ENCODE measurements at regions not wholly inside any gene's neighbourhood (a gene's known extent, or its start where the extent isn't known, plus 50 kb on each side); places are given as distances from the start of the nearest gene placed in this dataset.

DNA sequence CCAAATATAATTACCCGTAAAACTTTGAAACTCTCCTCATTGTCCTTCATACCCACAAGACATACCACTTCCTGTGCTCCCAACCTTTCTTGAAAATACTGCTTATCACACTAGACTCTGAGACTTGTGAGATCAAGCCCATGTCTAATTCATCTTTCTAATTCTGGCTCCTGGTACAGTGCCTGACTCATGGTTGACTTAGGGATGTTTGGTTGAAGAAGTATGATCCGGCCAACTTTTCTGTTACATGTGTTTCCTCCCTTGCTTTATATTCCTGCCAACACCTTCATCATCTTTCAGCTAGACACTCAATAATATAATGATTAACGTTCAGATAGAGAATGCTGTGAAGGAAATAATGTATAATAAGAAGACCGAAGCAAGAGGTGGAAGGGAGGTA lies 58.2 kb downstream of the MEX3B start:
- no peak for DNase-seq

GRCh38 chr15:81983497-81983896 lies 62.3 kb downstream of the MEX3B start:
- no peak for DNase-seq

- DNase-seq, result no peak
Measured at GRCh38 chr15:81982808-81983207, 63.0 kb downstream of the MEX3B start.

- DNase-seq, result no peak
Measured at GRCh38 chr15:81981908-81982307, 63.9 kb downstream of the MEX3B start.

DNA sequence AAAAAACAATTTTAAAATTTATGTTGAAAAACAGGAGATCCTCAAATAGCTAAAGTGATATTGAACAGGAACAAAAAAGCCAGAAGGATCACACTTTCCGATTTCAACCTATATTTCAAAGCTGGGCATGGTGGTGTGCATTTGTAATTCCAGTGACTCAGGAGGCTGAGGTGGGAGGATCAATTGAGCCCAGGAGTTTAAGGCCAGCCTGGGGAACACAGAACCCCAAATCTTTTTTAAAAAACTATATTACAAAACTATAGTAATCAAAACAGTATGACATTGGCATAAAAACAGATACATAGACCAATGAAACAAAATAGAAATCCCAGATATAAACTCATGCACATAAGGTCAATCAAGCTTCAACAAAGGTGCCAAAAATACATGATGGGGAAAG lies 68.4 kb downstream of the MEX3B start:
- no peak for DNase-seq

DNA sequence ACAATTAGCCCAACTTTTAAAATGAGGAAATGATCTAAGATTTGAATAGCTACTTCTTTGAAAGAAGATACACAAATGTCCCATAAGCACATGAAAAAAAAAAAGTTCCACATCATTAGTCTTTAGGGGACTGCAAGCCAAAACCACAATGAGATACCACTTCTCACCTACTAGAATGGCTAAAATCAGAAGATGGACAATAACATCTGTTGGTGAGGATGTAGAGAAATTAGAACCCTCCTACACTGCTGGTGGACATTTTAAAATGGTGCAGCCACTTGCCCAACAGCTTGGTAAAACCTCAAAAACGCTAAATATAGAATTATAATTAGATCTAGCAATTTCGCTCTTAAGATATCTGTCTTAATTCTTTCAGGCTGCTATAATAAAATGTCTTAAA lies 77.1 kb downstream of the MEX3B start:
- no peak for DNase-seq

- no peak for DNase-seq
Measured at GRCh38 chr15:81966631-81967030, 79.2 kb downstream of the MEX3B start.

DNA sequence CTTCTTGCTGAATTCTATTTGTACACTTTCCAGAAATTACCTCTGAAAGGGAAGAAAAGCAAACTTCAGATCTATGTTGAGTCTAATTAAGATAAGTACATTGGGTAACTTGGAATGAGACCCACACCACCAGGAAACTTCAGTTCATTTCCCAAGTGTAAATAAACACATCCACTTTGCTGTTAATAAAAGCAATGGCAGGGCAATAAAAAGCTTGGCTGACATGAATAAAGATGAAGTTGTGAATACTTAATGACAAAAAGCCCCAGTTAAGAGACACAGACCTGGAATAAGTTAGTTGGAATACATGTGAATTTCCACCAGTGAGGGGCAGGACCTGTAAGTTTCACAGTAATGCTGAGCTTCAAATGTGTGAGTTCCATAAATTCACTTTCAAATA lies 83.3 kb downstream of the MEX3B start:
- no peak for DNase-seq

DNA sequence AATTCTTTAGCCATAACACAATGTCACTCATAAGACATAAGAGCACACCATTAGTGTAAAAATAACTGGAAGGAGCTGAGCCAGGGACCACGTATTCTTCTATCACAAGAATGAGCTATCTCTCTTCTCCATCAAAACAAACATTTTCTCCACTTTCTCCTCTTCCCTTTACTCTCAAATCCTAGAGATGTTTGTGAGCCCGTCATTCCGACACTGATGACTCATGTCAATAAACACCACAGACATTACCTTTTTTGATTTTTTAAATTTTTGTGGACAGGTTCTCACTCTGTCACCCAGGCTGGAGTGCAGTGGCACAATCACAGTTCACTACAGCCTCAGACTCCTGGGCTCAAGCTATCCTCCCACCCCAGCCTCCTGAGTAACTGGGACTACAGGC lies 86.6 kb downstream of the MEX3B start:
- DNase-seq, result no peak

DNA sequence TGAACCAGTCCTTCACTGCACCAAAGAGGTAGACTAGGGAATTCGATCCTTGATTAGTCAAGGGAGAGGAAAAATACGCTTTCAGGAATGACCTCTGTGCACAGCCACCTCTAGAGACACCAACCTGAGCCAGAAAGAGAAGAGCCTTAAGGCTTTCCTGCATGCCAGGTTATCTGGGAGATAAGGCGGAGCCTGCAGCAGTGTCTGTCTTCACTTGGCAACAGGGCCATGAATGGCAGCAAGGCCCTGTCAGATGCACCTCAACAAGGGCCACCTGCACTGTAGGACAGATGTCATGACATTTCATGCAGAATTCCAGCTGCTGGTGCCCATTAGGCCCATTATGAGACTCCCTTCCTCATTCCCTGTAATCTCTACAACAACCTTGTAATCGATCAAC lies 88.1 kb downstream of the MEX3B start:
- DNase-seq, result no peak

DNA sequence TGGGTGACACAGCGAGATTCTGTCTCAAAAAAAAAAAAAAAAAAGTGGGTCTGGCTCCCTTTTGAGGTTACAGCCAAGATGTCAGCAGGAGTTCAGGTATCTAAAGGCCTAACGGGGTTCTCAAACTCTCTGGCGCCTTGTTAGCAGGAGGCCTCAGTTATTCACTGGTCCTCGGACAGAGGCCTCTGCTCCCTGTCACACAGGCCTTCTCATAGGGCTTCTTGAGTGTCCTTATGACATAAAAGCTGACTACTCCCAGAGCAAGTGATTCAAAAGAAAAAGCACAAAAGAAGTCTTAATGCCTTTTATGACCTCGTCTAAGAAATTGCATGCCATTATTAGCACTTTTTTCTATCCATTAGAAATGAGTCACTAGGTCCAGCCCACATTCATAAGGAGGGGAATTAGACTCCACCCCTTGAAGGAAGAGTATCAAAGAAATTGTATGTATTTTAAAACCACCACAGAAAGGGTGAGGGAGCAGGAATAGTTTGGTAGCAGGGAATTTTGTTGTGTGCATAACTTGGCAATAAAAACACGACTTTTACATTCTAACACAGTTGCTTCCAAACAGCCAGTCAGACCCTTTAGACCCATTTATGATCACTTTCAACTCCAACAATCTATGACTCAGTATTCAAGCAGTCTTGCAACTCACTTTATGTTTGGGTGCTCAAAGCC lies 90.3 kb downstream of the MEX3B start:
- no peak for DNase-seq

DNA sequence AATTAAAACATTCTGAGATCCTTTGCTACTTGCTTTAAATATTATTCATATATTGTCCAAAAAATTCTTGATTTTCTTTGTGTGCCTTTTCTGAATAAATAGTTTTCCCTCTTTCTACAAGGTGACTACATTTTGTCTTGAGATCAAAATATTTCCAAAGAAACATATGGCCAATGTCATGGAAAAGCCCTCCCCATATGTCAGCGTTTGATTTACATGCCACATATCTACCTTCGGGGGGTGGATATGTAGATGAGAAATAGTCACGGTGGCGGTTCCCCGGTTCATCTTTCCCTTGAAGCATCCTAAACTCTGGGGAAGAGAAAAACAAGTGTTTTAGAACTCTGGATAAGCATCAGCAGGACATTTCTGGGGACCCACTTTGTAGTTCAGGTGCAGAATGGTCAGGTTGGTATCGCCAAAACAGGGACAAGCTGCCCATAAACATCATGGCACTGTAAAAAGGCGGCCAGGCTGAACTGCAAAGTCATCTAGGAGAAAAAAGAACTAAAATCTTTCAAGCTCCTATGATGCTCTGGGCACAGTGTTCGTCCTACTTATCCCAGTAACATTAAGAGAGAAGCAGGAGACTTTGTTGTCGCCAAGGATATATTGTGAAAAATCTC lies 91.5 kb downstream of the MEX3B start:
- DNase-seq, result no peak

GRCh38 chr15:81950841-81951414 lies 94.9 kb downstream of the MEX3B start:
- no peak for DNase-seq

- no peak for DNase-seq
Measured at GRCh38 chr15:81948751-81949150, 97.1 kb downstream of the MEX3B start.

DNA sequence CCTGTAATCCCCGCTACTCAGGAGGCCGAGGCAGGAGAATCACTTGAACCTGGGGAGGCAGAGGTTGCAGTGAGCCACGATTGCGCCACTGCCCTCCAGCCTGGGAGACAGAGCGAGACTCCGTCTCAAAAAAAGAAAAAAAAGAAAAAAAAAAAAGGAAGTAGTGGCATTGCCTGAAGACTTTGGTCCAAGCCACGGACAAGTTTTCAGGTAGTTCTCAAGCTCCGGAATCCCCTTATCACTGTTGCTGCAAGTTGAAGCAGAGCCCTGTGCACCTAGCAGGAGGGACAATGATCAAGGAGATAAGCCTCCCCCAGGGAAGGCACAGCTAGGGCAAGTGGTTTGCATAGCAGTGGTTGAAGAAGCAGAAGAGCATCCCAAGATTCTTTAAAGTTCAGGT lies 97.6 kb downstream of the MEX3B start:
- no peak for DNase-seq

DNA sequence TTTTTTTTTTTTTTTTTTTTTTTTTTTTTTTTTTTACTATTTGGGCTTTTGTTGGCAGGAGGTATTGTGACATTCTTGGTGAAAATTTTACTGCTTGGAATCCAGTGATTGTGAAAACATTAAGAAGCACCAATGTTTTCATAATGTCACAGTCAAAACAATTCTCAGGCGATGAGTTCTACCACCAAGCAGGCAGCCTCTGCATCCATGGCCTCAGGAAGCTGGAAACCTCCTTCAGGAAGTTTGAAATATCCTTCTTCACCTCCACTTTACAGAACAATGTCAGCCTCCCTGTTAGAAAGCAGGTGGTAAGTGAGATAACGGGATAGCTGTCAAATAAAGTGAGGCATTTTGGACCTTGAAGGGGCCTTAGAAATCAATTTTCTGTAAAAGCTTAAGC lies 98.3 kb downstream of the MEX3B start:
- DNase-seq, result no peak

DNA sequence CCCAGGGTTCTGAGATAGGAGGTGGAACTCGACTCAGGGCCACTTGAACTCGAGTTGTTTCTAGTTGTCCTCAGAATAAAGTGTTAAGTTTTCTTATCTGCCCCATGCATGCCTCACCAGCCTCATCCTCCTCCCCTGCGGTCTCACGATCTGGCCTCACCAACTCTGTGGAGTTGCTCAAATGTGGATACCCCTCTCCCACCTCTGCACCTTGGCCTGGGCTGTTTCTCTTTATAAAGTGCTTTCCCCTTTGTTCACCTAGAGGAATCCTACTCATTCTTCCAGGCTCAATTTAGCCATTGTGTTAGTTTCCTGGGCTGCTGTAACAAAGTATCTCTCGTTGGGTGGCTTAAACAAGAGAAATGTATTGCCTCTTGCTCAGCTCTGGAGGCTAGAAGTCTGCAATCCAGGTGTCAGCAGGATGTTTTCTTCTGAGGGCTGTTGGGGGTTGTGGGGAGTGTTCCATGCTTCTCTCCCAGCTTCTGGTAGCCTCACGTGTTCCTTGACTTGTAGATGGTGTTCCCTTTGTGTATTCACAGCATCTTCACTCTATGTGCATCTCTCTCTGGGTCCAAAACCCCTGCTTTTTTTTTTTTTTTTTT lies 100.7 kb downstream of the MEX3B start:
- DNase-seq, result no peak

DNA sequence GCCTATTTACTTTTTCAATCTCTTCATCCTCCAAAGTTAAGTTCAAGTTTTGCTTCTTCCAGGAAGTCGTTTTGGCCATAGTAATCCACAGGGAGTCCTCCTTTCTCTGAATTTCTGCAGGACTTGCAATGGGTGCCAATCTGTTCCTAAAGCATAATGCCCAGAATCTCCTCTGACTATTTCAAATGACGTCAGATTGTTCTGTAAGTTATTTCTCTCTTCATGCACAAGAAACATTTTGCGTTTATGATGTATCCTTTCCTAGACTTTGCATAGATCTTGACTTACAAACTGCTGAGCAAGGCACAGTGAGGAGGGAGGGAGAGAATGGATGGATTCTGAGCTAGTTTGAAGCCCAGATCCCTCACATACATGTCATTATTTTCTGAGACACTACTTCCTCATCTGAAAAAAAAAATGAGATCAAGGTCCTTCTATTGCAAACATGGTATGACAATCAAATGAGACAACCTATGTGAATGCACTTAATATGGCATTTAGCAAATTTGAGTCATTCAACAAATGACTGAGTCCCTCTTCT lies 103.1 kb downstream of the MEX3B start:
- DNase-seq, result no peak

DNA sequence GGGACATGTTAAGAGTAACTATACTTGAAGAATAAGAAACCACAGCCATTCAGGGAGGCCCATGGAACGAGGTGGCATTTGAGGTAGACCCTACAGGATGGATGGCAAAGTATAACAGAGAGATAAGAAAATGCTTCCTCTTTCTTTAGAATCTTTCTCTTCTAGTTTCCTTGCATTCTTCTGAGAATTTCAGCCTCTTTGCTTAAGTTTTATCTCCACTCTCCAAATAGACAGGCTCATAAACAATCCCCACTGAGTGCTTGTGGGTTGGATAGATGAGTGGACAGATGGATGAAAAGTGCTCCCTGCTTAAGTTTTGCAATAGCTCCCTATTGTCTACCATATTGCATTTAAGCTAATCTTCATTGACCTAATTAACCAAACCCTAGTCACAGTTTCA lies 103.7 kb downstream of the MEX3B start:
- no peak for DNase-seq

DNA sequence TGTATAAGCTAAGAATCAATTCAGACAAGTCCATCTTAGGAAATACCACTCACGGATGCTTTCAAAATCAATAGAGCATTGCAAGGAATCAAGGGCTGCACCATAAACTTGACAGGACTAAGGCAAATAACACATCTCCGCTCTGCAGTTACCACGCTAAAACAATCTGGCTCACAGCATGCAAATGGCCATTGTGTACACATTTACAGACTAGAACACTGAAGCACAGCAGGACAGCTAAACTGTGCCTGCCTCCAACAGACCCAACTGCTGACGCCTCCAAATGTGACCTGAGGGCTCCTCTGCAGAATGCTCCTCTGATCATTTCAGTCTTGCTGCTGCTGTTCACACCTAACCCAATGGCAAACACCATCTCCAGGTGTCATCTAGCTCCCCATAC lies 104.3 kb downstream of the MEX3B start:
- no peak for DNase-seq

GRCh38 chr15:81940467-81941451 lies 105.1 kb downstream of the MEX3B start:
- no peak for DNase-seq

All from skin of body (tissue), 1 donor.